Tibial nerve (tissue), 4 donors: ENCODE measurements at regions not wholly inside any gene's neighbourhood (a gene's known extent, or its start where the extent isn't known, plus 50 kb on each side); places are given as distances from the start of the nearest gene placed in this dataset.
A peak's percentile ranks its signal among the peaks of the same experiment; 100 is the strongest.

Experiments used
- DNase-seq, 2 donors: peaks; one replicate each; pipeline ENCODE4 v3.0.0-alpha.2; 2019; ENCODE audit warnings: low spot score in 2 of 2
- H3K27ac ChIP-seq, 4 donors: fragments of 200-600 bp; sonication (generic) in 3 of 4; one replicate each; pipeline ENCODE4 v1.5.1; 2017 to 2019; ENCODE audit warnings: mild to moderate bottlenecking in 1 of 4
- H3K27me3 ChIP-seq, 2 donors: fragments of 200-600 bp; sonication (generic) in 1 of 2; one replicate each; pipeline versions ENCODE4 v1.5.1 to v1.6.0; 2017 to 2019
- H3K36me3 ChIP-seq, 3 donors: fragments of 200-600 bp; sonication (generic); one replicate each; pipeline ENCODE4 v1.5.1; 2018 to 2019
- H3K4me1 ChIP-seq, 4 donors: fragments of 200-600 bp; sonication (generic) in 3 of 4; one replicate each; pipeline ENCODE4 v1.5.1; 2017 to 2019
- H3K4me3 ChIP-seq, 4 donors: fragments of 200-600 bp; sonication (generic) in 3 of 4; one replicate each; pipeline ENCODE4 v1.5.1; 2017 to 2019; ENCODE audit warnings: mild to moderate bottlenecking in 1 of 4, moderate library complexity in 1 of 4
- H3K9me3 ChIP-seq, 4 donors: fragments of 200-600 bp; sonication (generic) in 3 of 4; one replicate each; pipeline ENCODE4 v1.5.1; 2017 to 2019
- EP300 ChIP-seq, 2 donors: sonication (generic); formaldehyde crosslinking; IDR thresholded peaks; one replicate each; pipeline ENCODE4 v1.6.1; 2017; ENCODE audit warnings: antibody characterized with exemption in 2 of 2, mild to moderate bottlenecking in 1 of 2
- POLR2A ChIP-seq, 2 donors: fragments of 450-650 bp; IDR thresholded peaks; one replicate each; pipeline ENCODE4 v1.6.1; 2017; ENCODE audit warnings: antibody characterized with exemption in 2 of 2, mild to moderate bottlenecking in 2 of 2, moderate library complexity in 2 of 2
- WGBS, 2 donors: methylation state at CpG; one replicate each; pipeline ENCODE4 v1.1.5; 2018; 5-methylcytosine and 5-hydroxymethylcytosine counted together
- TF ChIP-seq, protein P1 (sequence below), 5 experiments: fragments of 200-600 bp in 3 of 5; fragments of 450-650 bp in 2 of 5; sonication (generic) in 3 of 5; IDR thresholded peaks; one replicate each; pipeline ENCODE4 v1.5.1; 2016 to 2019; ENCODE audit warnings: antibody characterized with exemption in 5 of 5, mild to moderate bottlenecking in 3 of 5, moderate library complexity in 2 of 5

DNA sequence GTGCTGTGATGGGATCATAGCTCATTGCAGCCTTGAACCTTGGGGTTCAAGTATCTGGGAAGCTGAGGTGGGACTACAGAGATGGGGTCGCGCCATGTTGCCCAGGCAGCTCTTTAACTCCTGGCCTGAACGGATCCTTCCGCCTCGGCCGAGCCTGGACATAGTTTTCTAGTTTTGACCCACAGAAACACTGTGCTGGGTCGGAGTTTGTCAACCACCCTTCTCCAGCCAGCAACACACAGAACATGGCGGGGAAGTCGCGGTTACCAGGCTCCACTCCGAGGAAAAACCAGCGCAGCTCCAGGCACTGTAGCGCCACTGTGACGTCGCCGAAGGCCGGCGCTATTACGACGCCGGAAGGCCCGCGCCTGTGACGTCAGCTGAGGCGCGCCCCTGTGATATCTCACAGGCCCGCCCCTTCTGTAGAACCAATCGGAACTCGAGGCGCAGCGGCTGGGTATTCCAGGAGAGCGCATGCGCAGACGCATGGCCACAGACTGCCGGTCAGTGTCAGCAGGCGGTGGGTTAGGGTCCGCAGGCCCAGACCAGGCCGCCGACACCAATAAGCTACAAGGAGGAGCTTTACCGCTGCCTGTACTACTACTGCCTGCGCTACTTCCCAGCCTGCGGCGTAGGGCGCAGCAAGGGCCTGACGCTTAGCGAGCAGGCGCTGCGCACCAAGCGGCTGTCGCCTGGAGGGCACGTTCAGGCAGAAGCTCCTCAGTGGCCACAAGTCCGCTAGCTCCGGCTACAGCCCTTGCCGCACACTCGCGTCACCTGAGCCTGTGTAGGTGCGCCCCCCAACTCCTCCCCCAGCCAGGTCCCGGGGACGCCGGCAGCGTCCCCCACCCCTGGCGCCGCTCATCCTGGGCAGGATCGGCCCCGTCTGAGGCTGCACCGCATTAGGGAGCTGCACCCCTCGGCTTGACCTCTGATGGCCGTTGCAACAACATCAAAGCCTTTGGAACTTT is 135.2 kb upstream of the KCTD7 start:
- Histone ChIP-seq H3K4me1 (peaks cover 0 to 15% (median 8%) of the 10 kb centered on the region in 4 donors), H3K27me3 (no peaks in the 10 kb centered on the region), H3K9me3 (no peaks in the 10 kb centered on the region), H3K36me3 (peaks cover 0 to 18% (median 0%) of the 10 kb centered on the region in 3 donors), H3K4me3 (peak overlapping the region; percentile 64 to 88 (median 80)), H3K27ac (peak overlapping the region; percentile 90 to 98 (median 96))
- 1 to 2% methylated on average over 28 to 66 of the region's 68 CpGs for WGBS, 2 donors
- peak; percentile 96 for DNase-seq
- TF ChIP-seq EP300 (IDR thresholded peaks at IDR 0.05) = peak; percentile 97 to 99
- TF ChIP-seq, protein P1, sequence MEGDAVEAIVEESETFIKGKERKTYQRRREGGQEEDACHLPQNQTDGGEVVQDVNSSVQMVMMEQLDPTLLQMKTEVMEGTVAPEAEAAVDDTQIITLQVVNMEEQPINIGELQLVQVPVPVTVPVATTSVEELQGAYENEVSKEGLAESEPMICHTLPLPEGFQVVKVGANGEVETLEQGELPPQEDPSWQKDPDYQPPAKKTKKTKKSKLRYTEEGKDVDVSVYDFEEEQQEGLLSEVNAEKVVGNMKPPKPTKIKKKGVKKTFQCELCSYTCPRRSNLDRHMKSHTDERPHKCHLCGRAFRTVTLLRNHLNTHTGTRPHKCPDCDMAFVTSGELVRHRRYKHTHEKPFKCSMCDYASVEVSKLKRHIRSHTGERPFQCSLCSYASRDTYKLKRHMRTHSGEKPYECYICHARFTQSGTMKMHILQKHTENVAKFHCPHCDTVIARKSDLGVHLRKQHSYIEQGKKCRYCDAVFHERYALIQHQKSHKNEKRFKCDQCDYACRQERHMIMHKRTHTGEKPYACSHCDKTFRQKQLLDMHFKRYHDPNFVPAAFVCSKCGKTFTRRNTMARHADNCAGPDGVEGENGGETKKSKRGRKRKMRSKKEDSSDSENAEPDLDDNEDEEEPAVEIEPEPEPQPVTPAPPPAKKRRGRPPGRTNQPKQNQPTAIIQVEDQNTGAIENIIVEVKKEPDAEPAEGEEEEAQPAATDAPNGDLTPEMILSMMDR (IDR thresholded peaks at IDR 0.05) = peak in 4 of 5 experiments; percentile 16 to 78 (median 40)
- TF ChIP-seq POLR2A (IDR thresholded peaks at IDR 0.05) = peak; percentile 92 to 99

DNA sequence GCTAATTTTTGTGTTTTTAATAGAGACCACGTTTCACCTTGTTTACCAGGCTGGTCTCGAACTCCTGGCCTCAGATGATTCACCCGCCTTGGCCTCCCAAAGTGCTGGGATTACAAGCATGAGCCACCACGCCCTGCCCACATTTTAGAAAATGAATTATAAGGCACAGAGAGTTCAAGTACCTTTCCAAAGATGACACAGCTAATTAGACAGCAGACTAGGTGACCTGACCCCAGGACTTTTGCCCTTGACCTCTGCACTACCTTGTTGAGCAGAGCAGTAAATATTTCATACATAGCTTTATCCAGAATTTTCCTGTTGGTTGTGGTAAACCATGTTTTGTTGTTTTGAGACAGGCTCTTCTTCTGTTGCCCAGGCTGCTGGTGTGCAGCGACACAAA is 131.3 kb upstream of the KCTD7 start:
- TF ChIP-seq POLR2A (IDR thresholded peaks at IDR 0.05) (no peak), EP300 (IDR thresholded peaks at IDR 0.05) (no peak)
- TF ChIP-seq, protein P1 (IDR thresholded peaks at IDR 0.05) = no peak
- 85 to 90% methylated on average over 5 of the region's 5 CpGs for WGBS, 2 donors

DNA sequence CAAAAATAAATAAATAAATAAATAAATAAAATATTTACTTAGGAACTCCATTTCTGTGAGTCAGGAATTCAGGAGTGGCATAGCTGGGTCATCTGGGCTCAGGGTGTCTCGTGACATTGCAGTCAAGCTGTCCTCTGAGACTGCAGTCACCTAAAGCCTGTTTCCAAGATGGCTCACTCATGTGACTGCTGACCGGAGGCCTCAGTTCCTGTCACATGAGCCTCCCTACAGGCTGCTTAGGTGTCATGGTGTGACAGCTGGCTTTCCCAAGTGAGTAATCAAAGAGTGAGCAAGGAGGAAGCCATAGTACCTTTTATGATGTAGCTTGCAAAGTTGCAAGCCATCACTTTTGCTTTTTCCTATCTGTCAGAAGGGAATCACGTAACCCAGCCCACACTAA is 128.6 kb upstream of the KCTD7 start:
- Histone ChIP-seq H3K27ac (no peak overlapping the region), H3K27me3 (no peaks in the 10 kb centered on the region), H3K9me3 (no peaks in the 10 kb centered on the region), H3K4me1 (no peaks in the 10 kb centered on the region), H3K36me3 (peaks cover 0 to 31% (median 0%) of the 10 kb centered on the region in 3 donors), H3K4me3 (no peak overlapping the region)
- DNase-seq = no peak
- no peak for TF ChIP-seq EP300 (IDR thresholded peaks at IDR 0.05)
- TF ChIP-seq POLR2A (IDR thresholded peaks at IDR 0.05) = no peak
- TF ChIP-seq, protein P1 (IDR thresholded peaks at IDR 0.05) = no peak
- 89 to 93% methylated on average over 3 of the region's 3 CpGs for WGBS, 2 donors

More for the DNA sequence above, 131.3 kb upstream of the KCTD7 start:
- H3K9me3 ChIP-seq = no peaks in the 10 kb centered on the region
- no peak overlapping the region for H3K4me3 ChIP-seq
- H3K27ac ChIP-seq = no peak overlapping the region
- peaks cover 0 to 14% (median 7%) of the 10 kb centered on the region in 4 donors for H3K4me1 ChIP-seq
- no peaks in the 10 kb centered on the region for H3K27me3 ChIP-seq
- H3K36me3 ChIP-seq = peaks cover 0 to 31% (median 0%) of the 10 kb centered on the region in 3 donors
- no peak for DNase-seq

DNA sequence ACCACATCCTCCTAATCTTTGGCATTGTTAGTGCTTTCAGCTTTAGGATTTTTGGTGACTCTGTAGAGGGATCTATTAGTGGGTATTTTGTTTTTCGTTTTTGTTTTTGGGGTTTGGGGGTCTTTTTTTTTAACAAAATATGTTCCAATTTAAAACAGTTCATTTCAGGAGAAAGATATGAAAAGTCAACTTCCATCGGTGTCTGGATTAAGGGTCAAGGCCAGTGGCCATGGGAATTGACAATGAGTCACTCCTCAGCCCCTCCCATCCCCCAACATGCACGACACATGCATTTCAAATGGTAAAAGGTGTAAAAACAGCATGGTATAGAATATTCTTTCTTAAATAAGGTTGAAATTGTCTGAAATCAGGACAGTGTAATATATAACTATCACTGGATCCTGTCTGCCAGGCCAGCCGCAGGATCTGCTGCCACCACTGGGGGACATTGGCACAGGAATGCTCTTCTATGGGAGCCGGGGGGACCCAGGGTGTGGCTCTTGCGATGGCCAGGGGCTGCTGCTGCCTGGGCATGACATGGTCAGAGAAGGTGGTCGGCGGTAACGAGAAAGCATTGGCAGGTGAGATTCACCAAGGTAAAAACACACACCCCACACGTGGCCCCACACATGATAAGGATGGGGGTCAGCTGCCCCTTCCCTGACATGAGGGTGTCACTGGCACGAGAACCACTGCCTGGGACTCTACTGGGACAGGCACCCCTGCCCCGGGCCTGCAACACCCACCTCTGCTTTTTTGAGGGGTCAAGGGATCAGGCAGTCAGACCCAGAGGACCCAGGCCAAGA is 126.2 kb upstream of the KCTD7 start:
- H3K9me3 ChIP-seq = no peaks in the 10 kb centered on the region
- WGBS, 2 donors = 77 to 78% methylated on average over 11 to 12 of the region's 12 CpGs
- no peak for DNase-seq

DNA sequence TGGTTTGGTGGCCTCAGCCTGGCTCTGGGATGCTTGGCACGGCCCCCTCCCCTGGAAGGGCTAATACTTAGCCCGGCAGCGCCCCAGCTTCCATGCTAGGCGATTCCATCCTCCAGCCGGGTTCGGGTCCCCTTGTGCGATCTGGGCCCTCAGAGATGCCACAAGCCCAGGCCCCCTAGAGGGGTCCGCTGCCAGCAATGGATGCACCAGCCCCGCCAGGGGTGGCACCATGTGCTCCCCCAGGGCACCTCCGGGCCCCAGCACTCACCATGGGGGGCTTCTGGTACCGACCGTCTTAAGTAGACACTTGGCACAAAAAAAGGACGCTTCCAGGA is 125.7 kb upstream of the KCTD7 start:
- Histone ChIP-seq H3K27ac (no peak overlapping the region), H3K4me3 (no peak overlapping the region), H3K36me3 (peaks cover 0 to 12% (median 0%) of the 10 kb centered on the region in 3 donors), H3K9me3 (no peaks in the 10 kb centered on the region), H3K4me1 (peaks cover 0 to 8% (median 0%) of the 10 kb centered on the region in 4 donors), H3K27me3 (peaks cover 0 to 16% of the 10 kb centered on the region in 2 donors)
- no peak for DNase-seq
- 54 to 71% methylated on average over 3 to 9 of the region's 13 CpGs for WGBS, 2 donors
- TF ChIP-seq EP300 (IDR thresholded peaks at IDR 0.05) (no peak), POLR2A (IDR thresholded peaks at IDR 0.05) (no peak)
- TF ChIP-seq, protein P1 (IDR thresholded peaks at IDR 0.05) = no peak

More for the DNA sequence above, 126.2 kb upstream of the KCTD7 start:
- no peak overlapping the region for H3K27ac ChIP-seq
- H3K4me3 ChIP-seq = no peak overlapping the region
- H3K36me3 ChIP-seq = peaks cover 0 to 16% (median 0%) of the 10 kb centered on the region in 3 donors
- peaks cover 0 to 16% of the 10 kb centered on the region in 2 donors for H3K27me3 ChIP-seq
- H3K4me1 ChIP-seq = peaks cover 0 to 8% (median 0%) of the 10 kb centered on the region in 4 donors
- TF ChIP-seq EP300 (IDR thresholded peaks at IDR 0.05) = no peak
